ENCODE measurements at regions not wholly inside any gene's neighbourhood (a gene's known extent, or its start where the extent isn't known, plus 50 kb on each side); places are given as distances from the start of the nearest gene placed in this dataset.

DNA sequence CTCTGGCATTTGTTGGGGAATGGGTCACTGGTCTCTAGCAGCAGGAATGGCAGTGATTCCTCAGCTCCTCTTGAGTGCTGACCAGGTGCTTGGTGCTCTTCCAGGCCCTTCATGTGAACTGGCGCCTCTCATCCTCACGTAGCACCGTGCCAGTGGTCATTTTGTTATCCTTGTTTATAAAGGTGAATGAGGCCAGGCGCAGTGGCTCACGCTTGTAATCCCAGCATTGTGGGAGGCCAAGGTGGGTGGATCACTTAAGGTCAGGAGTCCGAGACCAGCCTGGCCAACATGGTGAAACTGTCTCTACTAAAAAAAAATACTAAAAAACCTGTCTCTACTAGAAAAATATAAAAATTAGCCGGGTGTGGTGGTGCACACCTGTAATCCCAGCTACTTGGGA, 301.3 kb downstream of the QKI start:
- CTCF ChIA-PET: no interaction called here
- H3K9me3 Mint-ChIP-seq: no peaks in the 10 kb centered on the region
- no peak overlapping the region for H3K4me3 Mint-ChIP-seq
- no peak for DNase-seq
- no peak overlapping the region for H3K27ac Mint-ChIP-seq
- no peaks in the 10 kb centered on the region for H3K36me3 Mint-ChIP-seq
- H3K27me3 Mint-ChIP-seq: peaks cover 34% of the 10 kb centered on the region
- no peaks in the 10 kb centered on the region for H3K4me1 Mint-ChIP-seq

DNA sequence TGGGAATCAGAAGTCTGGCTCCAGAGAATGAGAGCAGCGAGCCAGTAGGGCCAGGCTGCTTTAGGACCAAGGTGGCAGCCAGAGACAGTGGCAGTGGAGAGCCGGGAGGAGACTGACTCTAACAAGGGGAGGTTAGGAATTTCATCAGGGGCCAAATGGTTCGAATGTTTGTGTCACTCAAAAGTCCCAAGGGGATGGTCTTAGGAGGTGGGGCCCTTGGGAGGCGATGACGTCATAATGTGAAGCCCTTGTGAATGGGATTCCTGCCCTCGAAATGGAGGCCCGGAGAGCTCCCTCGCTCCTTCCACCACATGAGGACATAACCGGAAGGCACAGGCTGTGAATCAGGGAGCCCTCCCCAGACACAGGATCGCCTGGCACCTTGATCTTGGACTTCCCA, 299.7 kb downstream of the QKI start:
- H3K9me3 Mint-ChIP-seq: no peaks in the 10 kb centered on the region
- no peaks in the 10 kb centered on the region for H3K4me1 Mint-ChIP-seq
- no peaks in the 10 kb centered on the region for H3K36me3 Mint-ChIP-seq
- CTCF ChIA-PET: no interaction called here
- peaks cover 35% of the 10 kb centered on the region for H3K27me3 Mint-ChIP-seq
- no peak for DNase-seq
- no peak overlapping the region for H3K4me3 Mint-ChIP-seq
- H3K27ac Mint-ChIP-seq: no peak overlapping the region

DNA sequence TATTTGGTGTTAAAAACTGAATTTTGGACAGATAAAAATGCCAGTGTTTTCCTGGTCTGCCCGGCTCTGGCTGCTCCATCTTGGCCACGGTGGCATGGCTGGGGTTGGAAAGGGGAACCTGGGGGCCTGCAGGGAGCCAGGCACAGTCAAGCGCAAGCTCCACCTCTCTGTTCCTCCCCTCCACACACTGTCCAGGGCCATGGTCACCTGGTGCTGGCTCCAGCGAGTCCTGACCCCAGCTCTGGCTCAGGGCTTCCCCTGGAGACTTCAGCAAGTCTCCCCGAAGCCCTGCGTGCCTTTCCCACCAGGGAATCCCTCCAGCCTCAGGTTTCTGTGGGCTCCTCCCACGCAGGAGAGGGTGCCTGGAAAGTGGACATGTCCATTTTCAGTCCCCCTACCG, 298.5 kb downstream of the QKI start:
- CTCF ChIA-PET: no interaction called here
- DNase-seq: no peak
- Mint-ChIP-seq H3K27ac (no peak overlapping the region), H3K9me3 (no peaks in the 10 kb centered on the region), H3K36me3 (no peaks in the 10 kb centered on the region), H3K4me3 (no peak overlapping the region), H3K27me3 (peaks cover 27% of the 10 kb centered on the region), H3K4me1 (no peaks in the 10 kb centered on the region)

DNA sequence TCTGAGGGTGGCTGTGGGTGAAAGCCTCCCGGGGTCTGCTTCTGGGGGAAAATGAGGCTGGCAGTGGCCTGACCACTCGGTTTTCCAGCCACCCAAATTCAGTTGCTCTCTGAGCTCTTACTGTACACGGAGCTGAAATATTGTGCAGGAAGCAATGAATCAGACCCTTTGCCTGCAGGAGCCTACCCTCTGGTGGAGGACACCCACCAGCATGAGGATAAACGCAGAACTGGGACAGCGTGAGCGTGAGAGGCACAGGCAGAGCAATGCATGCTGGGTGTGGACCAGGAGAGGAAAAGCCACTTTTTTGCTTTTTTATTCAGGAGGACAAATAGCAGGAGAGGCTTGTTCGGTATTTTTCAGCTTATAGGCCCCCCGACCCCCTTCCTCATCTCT, 298.0 kb downstream of the QKI start:
- Mint-ChIP-seq H3K27me3 (peaks cover 27% of the 10 kb centered on the region), H3K27ac (no peak overlapping the region), H3K4me1 (no peaks in the 10 kb centered on the region), H3K4me3 (no peak overlapping the region), H3K36me3 (no peaks in the 10 kb centered on the region), H3K9me3 (no peaks in the 10 kb centered on the region)
- DNase-seq: no peak
- CTCF ChIA-PET: no interaction called here

DNA sequence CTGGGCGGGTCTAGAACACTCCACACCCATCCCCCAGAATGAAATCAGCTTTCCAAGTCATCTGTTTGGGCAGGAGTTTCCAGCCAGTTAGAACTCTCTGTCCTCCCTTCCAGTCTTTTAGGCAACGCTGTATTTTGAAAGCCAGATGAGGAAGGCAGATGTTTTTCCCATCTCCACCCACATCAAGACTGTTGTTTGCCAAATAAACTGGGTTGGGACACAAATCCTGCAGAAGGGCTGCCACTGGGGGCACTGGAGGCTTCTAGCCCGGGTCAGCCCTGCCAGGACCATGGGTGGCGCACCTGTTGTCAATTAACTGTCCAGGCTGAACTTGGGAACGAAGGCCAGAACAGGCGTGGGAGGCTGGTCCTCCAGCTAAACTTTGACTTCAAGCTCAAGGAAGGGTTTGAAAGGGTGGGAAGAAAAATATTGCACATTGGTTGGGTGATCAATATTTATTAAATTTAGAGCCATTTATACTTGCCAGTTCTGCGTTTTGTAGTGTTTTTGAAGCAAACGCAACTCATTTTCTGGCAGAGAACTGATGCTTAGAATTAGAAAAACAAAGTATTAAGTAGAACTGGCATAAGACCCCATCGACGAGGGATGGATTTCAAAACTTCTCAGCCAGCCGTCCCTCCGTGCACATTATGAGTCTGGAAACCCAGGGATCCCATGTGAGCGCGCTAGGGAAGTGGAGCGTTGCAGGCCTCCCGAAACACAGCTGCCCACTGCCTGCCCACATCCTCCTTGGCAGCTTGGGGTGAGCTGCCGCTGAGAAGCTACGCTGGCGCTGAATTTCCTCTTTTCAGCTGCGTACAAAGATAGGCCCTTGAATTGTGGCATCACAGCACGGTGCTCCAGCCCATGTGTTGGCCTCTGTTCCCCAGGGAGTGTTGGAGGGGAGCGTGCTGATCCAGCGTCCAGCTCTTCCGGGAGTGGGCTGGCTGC, 297.4 kb downstream of the QKI start:
- Mint-ChIP-seq H3K36me3 (no peaks in the 10 kb centered on the region), H3K9me3 (no peaks in the 10 kb centered on the region), H3K4me1 (no peaks in the 10 kb centered on the region), H3K27me3 (peaks cover 31% of the 10 kb centered on the region), H3K27ac (no peak overlapping the region), H3K4me3 (no peak overlapping the region)
- CTCF ChIA-PET: no interaction called here
- DNase-seq: no peak

DNA sequence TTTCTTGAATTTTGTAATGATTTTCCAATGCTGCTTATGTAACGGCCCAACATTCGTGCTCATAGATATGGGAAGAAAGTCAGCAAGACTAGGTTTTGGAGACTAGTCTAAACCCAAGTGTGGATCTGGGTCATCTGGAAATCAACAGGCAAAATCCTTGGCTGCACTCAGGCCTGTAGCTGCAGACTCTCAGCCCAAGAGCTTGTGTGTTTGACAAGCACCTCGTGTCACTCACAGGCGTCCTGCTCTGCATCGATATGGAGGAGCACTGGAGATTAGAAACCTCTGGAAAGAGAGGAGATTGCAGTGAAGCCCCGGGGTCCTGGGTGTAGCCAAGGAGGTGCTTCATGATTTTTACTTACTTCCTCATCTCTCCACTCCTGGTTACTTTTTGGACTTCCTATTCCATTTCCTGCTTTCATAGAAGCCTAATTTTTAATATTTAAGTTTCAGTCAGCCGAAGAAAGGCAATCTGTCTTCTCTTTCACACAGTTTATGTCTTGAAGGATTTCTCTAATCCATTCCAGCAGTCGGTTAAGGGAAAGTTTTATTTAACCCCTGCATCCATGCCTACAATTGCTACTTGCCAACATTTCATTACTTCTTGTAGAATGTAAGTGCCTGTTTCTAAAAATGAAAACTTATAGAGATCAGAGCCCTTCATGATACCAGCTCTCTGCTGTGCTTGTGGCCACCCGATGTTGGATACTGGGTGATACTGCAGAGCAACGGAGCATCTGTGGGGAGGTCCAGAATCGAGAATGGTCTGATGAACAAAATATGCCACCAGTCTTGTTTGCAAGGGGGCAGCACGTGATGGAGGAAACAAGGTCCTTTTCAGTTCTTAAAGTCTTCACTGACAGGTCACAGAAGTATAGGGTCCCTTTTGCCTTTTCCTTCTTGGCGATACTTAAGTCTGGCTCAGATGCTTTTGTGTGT, 296.3 kb downstream of the QKI start:
- Mint-ChIP-seq H3K4me3 (no peak overlapping the region), H3K4me1 (no peaks in the 10 kb centered on the region), H3K27ac (no peak overlapping the region), H3K9me3 (no peaks in the 10 kb centered on the region), H3K36me3 (no peaks in the 10 kb centered on the region), H3K27me3 (peaks cover 31% of the 10 kb centered on the region)
- CTCF ChIA-PET: interaction anchor here (1.2 kb wide), 1 partner anchor 19 kb away, joined by 3 read pairs; no protein-coding TSS in a partner anchor
- DNase-seq: no peak

DNA sequence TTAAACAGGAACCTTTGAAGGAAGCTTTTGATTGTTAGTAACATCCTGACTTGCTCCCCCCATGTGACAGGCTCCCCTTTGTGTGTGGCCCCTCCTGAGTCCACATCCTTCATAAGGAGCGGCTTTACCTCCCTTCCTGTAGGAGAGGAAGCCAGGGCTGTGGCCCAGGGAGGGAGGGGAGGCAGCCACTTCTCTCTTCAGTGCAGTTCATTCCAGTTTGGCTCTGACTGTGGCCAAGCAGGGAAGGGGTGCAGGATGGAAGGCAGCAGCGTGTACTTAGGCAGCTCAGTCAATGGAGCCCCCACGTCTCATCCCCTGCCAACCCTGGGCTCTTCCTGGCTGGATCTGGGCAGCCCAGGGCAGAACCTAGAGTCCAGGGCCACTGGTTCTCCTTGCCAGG, 295.2 kb downstream of the QKI start:
- no peak overlapping the region for H3K4me3 Mint-ChIP-seq
- DNase-seq: no peak
- no peaks in the 10 kb centered on the region for H3K36me3 Mint-ChIP-seq
- CTCF ChIA-PET: interaction anchor here (1.2 kb wide), 1 partner anchor 20 kb away, joined by 3 read pairs; no protein-coding TSS in a partner anchor
- no peaks in the 10 kb centered on the region for H3K4me1 Mint-ChIP-seq
- no peak overlapping the region for H3K27ac Mint-ChIP-seq
- H3K9me3 Mint-ChIP-seq: no peaks in the 10 kb centered on the region
- peaks cover 31% of the 10 kb centered on the region for H3K27me3 Mint-ChIP-seq

DNA sequence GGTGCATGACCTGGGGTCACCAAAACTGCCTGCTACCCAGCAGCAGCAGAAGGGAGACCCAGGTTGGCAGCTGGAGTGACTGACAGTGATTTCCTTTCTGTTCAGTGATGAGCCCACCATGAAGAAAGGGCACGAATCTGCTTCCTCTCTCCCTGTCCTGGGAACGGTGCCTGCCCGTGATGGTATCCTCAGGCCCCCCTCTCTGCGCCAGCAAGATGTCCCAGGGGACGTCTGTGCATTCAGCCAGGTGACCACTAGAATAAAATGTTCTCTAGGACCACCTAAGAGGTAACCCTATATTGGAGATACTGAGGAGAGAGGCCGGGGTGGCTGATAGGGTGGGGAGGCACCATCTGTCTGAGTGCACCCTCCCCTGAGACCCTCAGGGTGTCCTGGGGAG, 294.7 kb downstream of the QKI start:
- no peak overlapping the region for H3K4me3 Mint-ChIP-seq
- no peak overlapping the region for H3K27ac Mint-ChIP-seq
- no peak for DNase-seq
- CTCF ChIA-PET: no interaction called here
- H3K9me3 Mint-ChIP-seq: no peaks in the 10 kb centered on the region
- H3K36me3 Mint-ChIP-seq: no peaks in the 10 kb centered on the region
- H3K4me1 Mint-ChIP-seq: no peaks in the 10 kb centered on the region
- H3K27me3 Mint-ChIP-seq: peaks cover 28% of the 10 kb centered on the region

DNA sequence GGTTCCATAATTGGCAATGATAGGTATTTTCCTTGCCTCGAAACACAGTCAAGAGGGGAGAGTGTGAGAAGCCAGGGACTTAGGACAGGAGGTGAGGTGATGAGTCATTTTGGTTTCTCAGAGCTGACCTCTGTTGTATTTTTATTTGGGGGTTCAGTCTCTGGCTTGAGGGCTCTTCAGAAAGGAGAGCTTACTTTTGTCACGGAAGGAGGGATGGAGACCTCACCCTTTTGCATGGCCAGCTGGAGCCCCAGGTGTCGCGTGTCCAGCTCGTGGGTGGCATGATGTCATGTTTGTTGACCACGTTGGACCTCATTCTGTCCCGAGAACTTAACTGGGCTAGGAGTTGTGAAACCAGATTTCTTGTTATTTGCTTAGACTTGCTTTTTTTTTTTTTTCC, 293.9 kb downstream of the QKI start:
- CTCF ChIA-PET: no interaction called here
- Mint-ChIP-seq H3K36me3 (no peaks in the 10 kb centered on the region), H3K9me3 (no peaks in the 10 kb centered on the region), H3K27me3 (peaks cover 34% of the 10 kb centered on the region), H3K4me3 (no peak overlapping the region), H3K4me1 (no peaks in the 10 kb centered on the region), H3K27ac (no peak overlapping the region)
- no peak for DNase-seq

DNA sequence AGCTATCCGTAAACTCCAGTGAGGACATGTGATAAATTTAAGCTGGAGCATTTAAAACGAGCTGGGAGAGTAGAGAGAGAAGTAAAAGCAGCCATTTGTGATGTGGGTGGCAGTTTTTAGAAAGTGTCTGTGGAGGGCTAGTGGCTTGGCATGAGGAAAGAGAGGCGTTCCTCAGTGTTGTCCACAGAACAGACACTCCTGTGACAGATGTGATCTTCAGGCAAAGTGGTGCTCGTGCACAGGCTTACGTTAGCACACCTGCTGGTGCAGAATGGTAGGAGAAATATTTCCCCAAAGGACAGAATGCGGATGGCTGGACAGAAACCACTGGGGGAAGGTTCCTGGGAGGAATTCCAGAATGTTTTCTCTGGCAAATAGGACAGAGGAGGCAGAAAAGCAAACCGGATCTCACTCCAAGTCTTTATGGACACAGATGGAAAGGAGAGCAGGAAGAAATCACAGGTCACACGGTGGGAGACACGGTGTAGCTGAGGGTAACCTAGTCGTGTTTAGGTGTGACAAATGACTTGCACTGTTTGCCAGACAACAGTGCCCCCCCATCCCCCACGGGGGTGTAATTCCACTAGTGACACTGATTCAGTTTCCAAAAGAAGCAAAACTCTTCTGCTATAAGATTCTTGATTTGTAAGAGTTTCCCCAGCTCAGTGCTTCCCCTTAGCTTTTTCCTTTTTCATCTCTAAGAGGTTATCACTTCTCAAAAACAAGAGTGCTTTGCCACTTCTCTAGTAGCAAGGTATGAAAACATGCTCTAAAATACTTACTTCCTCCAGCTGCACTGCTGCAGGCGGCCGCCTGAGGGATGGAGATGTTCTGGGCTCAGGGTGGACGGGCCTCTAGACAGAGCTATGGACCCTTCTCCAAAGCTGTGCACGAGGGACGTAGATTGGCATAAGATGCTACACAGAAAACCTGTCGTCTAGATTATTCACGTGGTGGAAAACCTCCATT, 293.2 kb downstream of the QKI start:
- no peak overlapping the region for H3K4me3 Mint-ChIP-seq
- no peaks in the 10 kb centered on the region for H3K36me3 Mint-ChIP-seq
- no peak overlapping the region for H3K27ac Mint-ChIP-seq
- no peaks in the 10 kb centered on the region for H3K9me3 Mint-ChIP-seq
- CTCF ChIA-PET: no interaction called here
- peaks cover 30% of the 10 kb centered on the region for H3K27me3 Mint-ChIP-seq
- no peaks in the 10 kb centered on the region for H3K4me1 Mint-ChIP-seq
- DNase-seq: no peak

DNA sequence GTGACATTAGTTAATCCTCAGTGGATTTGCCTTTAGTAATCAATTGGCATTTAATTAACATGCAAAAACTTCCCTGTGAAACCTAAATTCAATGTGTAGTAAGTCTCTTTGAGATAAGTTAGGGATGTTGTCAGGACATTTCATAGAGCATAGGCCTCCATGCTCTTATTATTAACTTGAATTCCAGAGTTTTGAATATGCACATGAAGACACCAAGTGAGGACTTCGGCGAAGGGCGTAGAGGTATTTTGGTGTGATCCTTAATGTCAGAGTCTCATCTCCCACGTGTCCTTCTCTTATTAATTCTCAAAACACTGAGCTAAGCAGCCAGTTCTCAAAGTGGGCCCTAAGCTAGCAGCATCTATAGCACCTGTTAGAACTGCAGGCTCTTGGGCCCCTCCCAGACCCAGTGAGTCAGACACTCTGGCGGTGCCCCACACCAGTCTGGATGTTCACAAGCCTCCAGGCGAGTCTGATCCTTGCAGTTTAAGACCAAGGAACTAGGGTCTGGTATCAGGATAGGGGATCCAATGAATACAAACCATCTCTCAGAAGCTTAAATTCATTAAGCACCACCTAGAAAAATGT, 292.1 kb downstream of the QKI start:
- Mint-ChIP-seq H3K36me3 (no peaks in the 10 kb centered on the region), H3K4me1 (no peaks in the 10 kb centered on the region), H3K27me3 (peaks cover 20% of the 10 kb centered on the region), H3K9me3 (no peaks in the 10 kb centered on the region), H3K27ac (no peak overlapping the region), H3K4me3 (no peak overlapping the region)
- CTCF ChIA-PET: no interaction called here
- DNase-seq: no peak

DNA sequence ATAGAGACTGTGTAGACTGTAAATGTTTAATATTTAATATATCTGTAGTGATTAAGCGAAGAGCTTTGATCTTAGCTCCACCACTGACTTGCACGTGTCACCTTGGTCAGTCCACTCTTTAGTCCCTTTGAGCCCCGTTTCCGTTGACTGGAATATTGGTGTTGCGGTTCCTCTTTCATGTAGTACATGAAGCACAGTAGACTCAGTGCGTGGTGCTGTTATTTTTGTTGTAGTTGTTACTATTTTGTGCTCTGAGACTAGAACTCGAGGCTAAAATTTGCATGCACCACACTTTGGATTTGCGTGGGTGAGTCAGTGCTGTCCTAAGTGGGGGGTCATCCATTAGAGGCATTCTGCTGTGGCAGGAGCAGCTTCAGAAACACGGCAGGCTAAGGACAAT, 291.4 kb downstream of the QKI start:
- CTCF ChIA-PET: no interaction called here
- Mint-ChIP-seq H3K4me1 (no peaks in the 10 kb centered on the region), H3K27ac (no peak overlapping the region), H3K27me3 (peaks cover 20% of the 10 kb centered on the region), H3K36me3 (no peaks in the 10 kb centered on the region), H3K9me3 (no peaks in the 10 kb centered on the region), H3K4me3 (no peak overlapping the region)
- no peak for DNase-seq

DNA sequence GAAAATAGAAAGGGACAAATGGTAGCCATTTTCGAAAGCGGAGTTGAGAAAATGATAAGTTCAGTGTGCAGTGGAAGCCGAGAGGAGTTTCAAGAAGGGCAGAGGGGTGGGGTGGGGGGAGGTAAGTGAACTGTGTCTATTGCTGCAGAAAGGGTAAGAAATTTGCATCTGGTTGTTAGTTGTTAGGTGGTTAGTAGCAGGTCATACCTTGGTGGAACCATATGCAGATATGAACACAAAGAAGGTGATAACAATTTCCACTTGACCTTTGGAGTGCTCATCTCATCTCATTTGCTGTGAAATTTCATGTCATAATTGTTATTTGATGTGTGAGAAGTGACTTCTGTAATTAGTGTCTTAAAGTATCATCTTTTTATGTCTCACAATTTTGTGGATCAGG, 288.2 kb downstream of the QKI start:
- CTCF ChIA-PET: no interaction called here
- no peak overlapping the region for H3K4me3 Mint-ChIP-seq
- no peak overlapping the region for H3K27ac Mint-ChIP-seq
- H3K4me1 Mint-ChIP-seq: no peaks in the 10 kb centered on the region
- no peaks in the 10 kb centered on the region for H3K36me3 Mint-ChIP-seq
- DNase-seq: no peak
- H3K9me3 Mint-ChIP-seq: no peaks in the 10 kb centered on the region
- peaks cover 24% of the 10 kb centered on the region for H3K27me3 Mint-ChIP-seq

Data from activated naive CD4-positive, alpha-beta T cell treated with anti-CD3 and anti-CD28 coated beads, Interleukin-2, amount 10 ng/mL, durations not matched to agents 7 days and 5 days (primary cell).